ENCODE measurements at regions not wholly inside any gene's neighbourhood (a gene's known extent, or its start where the extent isn't known, plus 50 kb on each side); places are given as distances from the start of the nearest gene placed in this dataset.

DNA sequence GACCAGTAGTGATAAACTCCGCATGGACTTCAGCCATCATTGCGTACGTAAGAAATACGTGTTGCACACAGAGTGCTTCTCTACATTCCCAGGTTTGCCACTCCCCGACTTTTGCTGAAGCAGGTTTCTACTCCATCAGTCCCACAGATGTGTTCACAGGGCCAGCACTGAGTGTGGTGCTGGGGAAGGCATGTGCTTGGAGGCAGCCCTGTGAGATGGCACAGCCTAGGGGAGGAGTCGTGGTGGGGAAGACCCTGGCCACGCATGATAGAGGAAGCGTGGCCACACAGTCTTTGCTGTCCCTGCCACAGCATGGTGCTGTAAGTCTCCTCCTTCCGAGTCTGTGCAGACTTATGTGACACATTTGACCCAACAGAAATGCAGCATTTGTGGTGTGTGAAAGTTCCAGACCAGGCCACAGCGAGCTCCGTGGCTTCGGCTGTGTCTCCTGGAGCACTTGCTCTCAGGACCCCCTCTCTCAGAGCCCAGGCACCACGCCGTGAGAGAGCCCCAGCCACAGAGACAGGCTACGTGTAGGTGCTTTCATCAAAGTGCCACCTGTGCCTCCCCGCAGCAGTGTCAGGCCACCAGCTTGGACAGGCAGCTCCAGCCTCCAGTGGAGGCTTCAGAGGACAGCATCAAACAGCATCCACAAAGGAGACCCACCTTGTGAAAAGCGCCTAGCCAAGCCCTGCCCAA lies 197.8 kb downstream of the AUH start:
- TF ChIP-seq, protein P1, sequence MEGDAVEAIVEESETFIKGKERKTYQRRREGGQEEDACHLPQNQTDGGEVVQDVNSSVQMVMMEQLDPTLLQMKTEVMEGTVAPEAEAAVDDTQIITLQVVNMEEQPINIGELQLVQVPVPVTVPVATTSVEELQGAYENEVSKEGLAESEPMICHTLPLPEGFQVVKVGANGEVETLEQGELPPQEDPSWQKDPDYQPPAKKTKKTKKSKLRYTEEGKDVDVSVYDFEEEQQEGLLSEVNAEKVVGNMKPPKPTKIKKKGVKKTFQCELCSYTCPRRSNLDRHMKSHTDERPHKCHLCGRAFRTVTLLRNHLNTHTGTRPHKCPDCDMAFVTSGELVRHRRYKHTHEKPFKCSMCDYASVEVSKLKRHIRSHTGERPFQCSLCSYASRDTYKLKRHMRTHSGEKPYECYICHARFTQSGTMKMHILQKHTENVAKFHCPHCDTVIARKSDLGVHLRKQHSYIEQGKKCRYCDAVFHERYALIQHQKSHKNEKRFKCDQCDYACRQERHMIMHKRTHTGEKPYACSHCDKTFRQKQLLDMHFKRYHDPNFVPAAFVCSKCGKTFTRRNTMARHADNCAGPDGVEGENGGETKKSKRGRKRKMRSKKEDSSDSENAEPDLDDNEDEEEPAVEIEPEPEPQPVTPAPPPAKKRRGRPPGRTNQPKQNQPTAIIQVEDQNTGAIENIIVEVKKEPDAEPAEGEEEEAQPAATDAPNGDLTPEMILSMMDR (IDR thresholded peaks at IDR 0.05): no peak
- no peak for DNase-seq
- intact Hi-C loops (cut with DNase I): no loop called here
- Histone ChIP-seq H3K27ac (peak overlapping the region; percentile 36), H3K9me3 (no peaks in the 10 kb centered on the region), H3K27me3 (no peaks in the 10 kb centered on the region), H3K4me3 (no peak overlapping the region), H3K4me1 (peaks cover 25% of the 10 kb centered on the region), H3K36me3 (no peaks in the 10 kb centered on the region)
- peak; percentile 9 for ATAC-seq
